SK-N-SH (cell line): ENCODE measurements at regions not wholly inside any gene's neighbourhood (a gene's known extent, or its start where the extent isn't known, plus 50 kb on each side); places are given as distances from the start of the nearest gene placed in this dataset.

ENCODE experiments used
- EP300 ChIP-seq, 2 experiments: IDR thresholded peaks; 2 replicates each; pipeline versions ENCODE4 v1.4.0 to v1.6.1; 2012; ENCODE audit warnings: borderline replicate concordance in 1 of 2, low read depth in 1 of 2, low read length in 1 of 2
- EZH2phosphoT487 ChIP-seq: fragments of 200-600 bp; sonication (generic); IDR thresholded peaks from 2 replicates; pipeline ENCODE4 v1.6.1; 2017; ENCODE audit warnings: low read depth, mixed run types, mild to moderate bottlenecking, antibody characterized with exemption, moderate library complexity, borderline replicate concordance
- NRF1 ChIP-seq: IDR thresholded peaks from 2 replicates; pipeline ENCODE4 v1.6.1; 2012; ENCODE audit warnings: low read depth, mild to moderate bottlenecking, low read length
- POLR2AphosphoS5 ChIP-seq: IDR thresholded peaks from 2 replicates; pipeline ENCODE4 v1.6.1; 2012; ENCODE audit warnings: low read depth, low read length
- RCOR1 ChIP-seq: fragments of 150-350 bp; IDR thresholded peaks from 2 replicates; pipeline ENCODE4 v1.6.1; 2017; ENCODE audit warnings: antibody characterized with exemption, low read length
- RFX5 ChIP-seq: IDR thresholded peaks from 2 replicates; pipeline ENCODE4 v1.6.1; 2012; ENCODE audit warnings: mild to moderate bottlenecking, improper control_type of control experiment, low read length
- SIN3A ChIP-seq: IDR thresholded peaks from 2 replicates; pipeline ENCODE4 v1.6.1; 2012; ENCODE audit warnings: low read depth, mild to moderate bottlenecking, low read length, moderate library complexity, borderline replicate concordance
- TCF12 ChIP-seq: IDR thresholded peaks from 2 replicates; pipeline ENCODE4 v1.4.0; 2012
- USF1 ChIP-seq: IDR thresholded peaks from 2 replicates; pipeline ENCODE4 v1.4.0; 2012; ENCODE audit warnings: low read depth, borderline replicate concordance
- YY1 ChIP-seq: IDR thresholded peaks from 2 replicates; pipeline ENCODE4 v1.4.0; 2012; ENCODE audit warnings: low read depth, mild to moderate bottlenecking
- ZBTB33 ChIP-seq: IDR thresholded peaks from 2 replicates; pipeline ENCODE4 v1.4.0; 2012; ENCODE audit warnings: low read depth, borderline replicate concordance
- TF ChIP-seq, protein P1 (sequence below): fragments of 200-600 bp; sonication (generic); IDR thresholded peaks from 2 replicates; pipeline ENCODE4 v1.6.1; 2017; ENCODE audit warnings: antibody characterized with exemption, mild to moderate bottlenecking, moderate library complexity
- TF ChIP-seq, protein P2 (sequence below): IDR thresholded peaks from 2 replicates; pipeline ENCODE4 v1.4.0; 2012; ENCODE audit warnings: low read depth

- TF ChIP-seq RFX5 (no peak), POLR2AphosphoS5 (no peak), EZH2phosphoT487 (no peak), ZBTB33 (no peak), SIN3A (no peak), NRF1 (no peak), RCOR1 (no peak), EP300 (IDR thresholded peaks at IDR 0.05; ENCODE audit: borderline replicate concordance in 1 of 2, low read depth in 1 of 2, low read length in 1 of 2) (no peak), USF1 (no peak), TCF12 (no peak), YY1 (no peak)
- TF ChIP-seq, protein P1, sequence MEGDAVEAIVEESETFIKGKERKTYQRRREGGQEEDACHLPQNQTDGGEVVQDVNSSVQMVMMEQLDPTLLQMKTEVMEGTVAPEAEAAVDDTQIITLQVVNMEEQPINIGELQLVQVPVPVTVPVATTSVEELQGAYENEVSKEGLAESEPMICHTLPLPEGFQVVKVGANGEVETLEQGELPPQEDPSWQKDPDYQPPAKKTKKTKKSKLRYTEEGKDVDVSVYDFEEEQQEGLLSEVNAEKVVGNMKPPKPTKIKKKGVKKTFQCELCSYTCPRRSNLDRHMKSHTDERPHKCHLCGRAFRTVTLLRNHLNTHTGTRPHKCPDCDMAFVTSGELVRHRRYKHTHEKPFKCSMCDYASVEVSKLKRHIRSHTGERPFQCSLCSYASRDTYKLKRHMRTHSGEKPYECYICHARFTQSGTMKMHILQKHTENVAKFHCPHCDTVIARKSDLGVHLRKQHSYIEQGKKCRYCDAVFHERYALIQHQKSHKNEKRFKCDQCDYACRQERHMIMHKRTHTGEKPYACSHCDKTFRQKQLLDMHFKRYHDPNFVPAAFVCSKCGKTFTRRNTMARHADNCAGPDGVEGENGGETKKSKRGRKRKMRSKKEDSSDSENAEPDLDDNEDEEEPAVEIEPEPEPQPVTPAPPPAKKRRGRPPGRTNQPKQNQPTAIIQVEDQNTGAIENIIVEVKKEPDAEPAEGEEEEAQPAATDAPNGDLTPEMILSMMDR, result no peak
- TF ChIP-seq, protein P2, sequence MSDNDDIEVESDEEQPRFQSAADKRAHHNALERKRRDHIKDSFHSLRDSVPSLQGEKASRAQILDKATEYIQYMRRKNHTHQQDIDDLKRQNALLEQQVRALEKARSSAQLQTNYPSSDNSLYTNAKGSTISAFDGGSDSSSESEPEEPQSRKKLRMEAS, result no peak
Measured at GRCh38 chr6:74971633-74972032, 234.2 kb downstream of the COL12A1 start.
